ENCODE measurements at regions not wholly inside any gene's neighbourhood (a gene's known extent, or its start where the extent isn't known, plus 50 kb on each side); places are given as distances from the start of the nearest gene placed in this dataset.

- intact Hi-C loops (cut with DNase I) = loop anchor here in 1 of 2 donors (10.0 kb wide), 1 partner anchor 214 kb away; no protein-coding TSS in a partner anchor
- WGBS (ENCODE audit: insufficient coverage, low coverage, low lambda C conversion rate, missing lambda C conversion rate) = 37% methylated on average over 6 of the region's 10 CpGs
- Histone ChIP-seq H3K9me3 (no peaks in the 10 kb centered on the region), H3K4me1 (peaks cover 0 to 39% (median 10%) of the 10 kb centered on the region in 4 donors), H3K36me3 (no peaks in the 10 kb centered on the region), H3K27me3 (no peaks in the 10 kb centered on the region), H3K4me3 (no peak overlapping the region), H3K27ac (no peak overlapping the region)
- DNase-seq (peak; percentile 43 to 86 (median 65)), ATAC-seq (peak; percentile 67 to 76 (median 73))
- TF ChIP-seq CTCF (IDR thresholded peaks at IDR 0.05) (no peak), POLR2A (IDR thresholded peaks at IDR 0.05) (no peak)
Measured at GRCh38 chr6:108768792-108769524, 79.3 kb upstream of the ARMC2 start.

- no peak for ATAC-seq
- Histone ChIP-seq H3K27ac (no peak overlapping the region), H3K27me3 (no peaks in the 10 kb centered on the region), H3K9me3 (no peaks in the 10 kb centered on the region), H3K36me3 (no peaks in the 10 kb centered on the region), H3K4me3 (no peak overlapping the region), H3K4me1 (peaks cover 0 to 15% (median 4%) of the 10 kb centered on the region in 4 donors)
- TF ChIP-seq CTCF (IDR thresholded peaks at IDR 0.05) (no peak), POLR2A (IDR thresholded peaks at IDR 0.05) (no peak)
- intact Hi-C loops (cut with DNase I) = no loop called here
- DNase-seq = no peak
- no CpG with 5 or more reads among the region's 1 CpG for WGBS (ENCODE audit: insufficient coverage, low coverage, low lambda C conversion rate, missing lambda C conversion rate)
Measured at GRCh38 chr6:108771421-108771820, 76.8 kb upstream of the ARMC2 start.

GRCh38 chr6:108774555-108774954 lies 73.7 kb upstream of the ARMC2 start:
- intact Hi-C loops (cut with DNase I) = no loop called here
- Histone ChIP-seq H3K27ac (no peak overlapping the region), H3K27me3 (no peaks in the 10 kb centered on the region), H3K4me3 (no peak overlapping the region), H3K4me1 (peaks cover 0 to 1% (median 0%) of the 10 kb centered on the region in 4 donors), H3K9me3 (no peaks in the 10 kb centered on the region), H3K36me3 (no peaks in the 10 kb centered on the region)
- DNase-seq = no peak
- no peak for TF ChIP-seq CTCF (IDR thresholded peaks at IDR 0.05)
- no peak for TF ChIP-seq POLR2A (IDR thresholded peaks at IDR 0.05)
- ATAC-seq = no peak
- WGBS (ENCODE audit: insufficient coverage, low coverage, low lambda C conversion rate, missing lambda C conversion rate) = 90% methylated on average over 3 of the region's 3 CpGs

DNA sequence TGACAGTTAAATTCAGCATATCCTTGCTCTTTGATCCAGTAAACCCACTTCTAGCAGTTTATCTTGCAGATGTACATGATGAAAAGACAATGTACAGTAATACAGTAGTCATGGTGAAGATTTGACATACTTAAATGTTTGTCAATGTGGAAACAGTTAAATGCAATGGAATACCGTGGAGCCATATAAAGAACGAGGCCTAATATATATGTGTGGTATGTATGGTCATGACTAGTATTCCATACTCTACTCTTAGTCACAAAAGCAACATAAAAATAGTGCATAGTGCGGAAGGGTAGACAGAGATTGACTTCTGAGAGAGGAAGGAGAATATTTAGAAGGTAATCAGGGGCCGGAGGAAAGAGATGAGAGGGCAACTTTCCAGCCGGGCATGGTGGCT lies 70.7 kb upstream of the ARMC2 start:
- H3K4me3 ChIP-seq = no peak overlapping the region
- WGBS (ENCODE audit: insufficient coverage, low coverage, low lambda C conversion rate, missing lambda C conversion rate) = 64% methylated on average over 4 of the region's 5 CpGs
- TF ChIP-seq CTCF (IDR thresholded peaks at IDR 0.05) (no peak), POLR2A (IDR thresholded peaks at IDR 0.05) (no peak)
- DNase-seq (no peak), ATAC-seq (no peak)
- intact Hi-C loops (cut with DNase I) = no loop called here
- no peaks in the 10 kb centered on the region for H3K9me3 ChIP-seq
- H3K4me1 ChIP-seq = peaks cover 0 to 5% (median 2%) of the 10 kb centered on the region in 4 donors
- H3K27ac ChIP-seq = no peak overlapping the region
- H3K36me3 ChIP-seq = no peaks in the 10 kb centered on the region
- no peaks in the 10 kb centered on the region for H3K27me3 ChIP-seq

Data from right lobe of liver (tissue), 6 donors.